ENCODE measurements at regions not wholly inside any gene's neighbourhood (a gene's known extent, or its start where the extent isn't known, plus 50 kb on each side); places are given as distances from the start of the nearest gene placed in this dataset.

- no peaks in the 10 kb centered on the region for H4K20me1 ChIP-seq (ENCODE audit: insufficient read depth, low read length)
- no peak overlapping the region for H2AFZ ChIP-seq (ENCODE audit: low read depth, low read length)
- peaks cover 6% of the 10 kb centered on the region for H3K4me1 Mint-ChIP-seq (ENCODE audit: low read depth, unreplicated experiment)
- H3K9me3 ChIP-seq (ENCODE audit: insufficient read depth, low read depth, low read length), result no peaks in the 10 kb centered on the region
- H3K36me3 Mint-ChIP-seq (ENCODE audit: low read depth, unreplicated experiment), result no peaks in the 10 kb centered on the region
- no peaks in the 10 kb centered on the region for H3K9me3 Mint-ChIP-seq (ENCODE audit: unreplicated experiment)
- H3K79me2 ChIP-seq (ENCODE audit: insufficient read depth, low read length), result no peaks in the 10 kb centered on the region
- H3K27ac ChIP-seq (ENCODE audit: low read depth, low read length), result no peak overlapping the region
- H3K9ac ChIP-seq (ENCODE audit: low read length), result no peak overlapping the region
- H3K4me3 Mint-ChIP-seq (ENCODE audit: unreplicated experiment), result no peak overlapping the region
- H3K27me3 ChIP-seq (ENCODE audit: insufficient read depth, low read length), result no peaks in the 10 kb centered on the region
- no peaks in the 10 kb centered on the region for H3K27me3 Mint-ChIP-seq (ENCODE audit: low read depth, unreplicated experiment)
- no peak overlapping the region for H3K4me3 ChIP-seq (ENCODE audit: insufficient read depth, low read depth, low read length)
- H3K4me2 ChIP-seq (ENCODE audit: low read length), result no peak overlapping the region
- H3K27ac Mint-ChIP-seq (ENCODE audit: unreplicated experiment), result no peak overlapping the region
- H3K4me1 ChIP-seq (ENCODE audit: insufficient read depth, low read length), result no peaks in the 10 kb centered on the region
- no peaks in the 10 kb centered on the region for H3K36me3 ChIP-seq (ENCODE audit: insufficient read depth, low read length)
- no peak for FAIRE-seq
- TF ChIP-seq EZH2 (IDR thresholded peaks at IDR 0.05; ENCODE audit: insufficient read depth, low read length), result no peak
- DNase-seq (ENCODE audit: low read depth), result no peak
Measured at GRCh38 chr4:52244103-52244775, 193.1 kb downstream of the SPATA18 start.

- H3K4me3 ChIP-seq (ENCODE audit: insufficient read depth, low read depth, low read length), result no peak overlapping the region
- TF ChIP-seq EZH2 (IDR thresholded peaks at IDR 0.05; ENCODE audit: insufficient read depth, low read length) (no peak), CTCF (IDR thresholded peaks at IDR 0.05; ENCODE audit: insufficient read depth, low read depth, low read length) (no peak)
- no peaks in the 10 kb centered on the region for H3K36me3 Mint-ChIP-seq (ENCODE audit: low read depth, unreplicated experiment)
- H3K27ac ChIP-seq (ENCODE audit: low read depth, low read length), result no peak overlapping the region
- no peaks in the 10 kb centered on the region for H4K20me1 ChIP-seq (ENCODE audit: insufficient read depth, low read length)
- H3K4me1 Mint-ChIP-seq (ENCODE audit: low read depth, unreplicated experiment), result peaks cover 6% of the 10 kb centered on the region
- FAIRE-seq (no peak), DNase-seq (ENCODE audit: low read depth) (no peak)
- no peaks in the 10 kb centered on the region for H3K36me3 ChIP-seq (ENCODE audit: insufficient read depth, low read length)
- no peaks in the 10 kb centered on the region for H3K4me1 ChIP-seq (ENCODE audit: insufficient read depth, low read length)
- H3K79me2 ChIP-seq (ENCODE audit: insufficient read depth, low read length), result no peaks in the 10 kb centered on the region
- no peaks in the 10 kb centered on the region for H3K27me3 ChIP-seq (ENCODE audit: insufficient read depth, low read length)
- no peaks in the 10 kb centered on the region for H3K9me3 Mint-ChIP-seq (ENCODE audit: unreplicated experiment)
- no peak overlapping the region for H3K27ac Mint-ChIP-seq (ENCODE audit: unreplicated experiment)
- no peaks in the 10 kb centered on the region for H3K27me3 Mint-ChIP-seq (ENCODE audit: low read depth, unreplicated experiment)
- no peak overlapping the region for H3K4me3 Mint-ChIP-seq (ENCODE audit: unreplicated experiment)
- no peaks in the 10 kb centered on the region for H3K9me3 ChIP-seq (ENCODE audit: insufficient read depth, low read depth, low read length)
- H3K9ac ChIP-seq (ENCODE audit: low read length), result no peak overlapping the region
- no peak overlapping the region for H2AFZ ChIP-seq (ENCODE audit: low read depth, low read length)
- no peak overlapping the region for H3K4me2 ChIP-seq (ENCODE audit: low read length)
Measured at GRCh38 chr4:52244848-52245247, 193.7 kb downstream of the SPATA18 start.

GRCh38 chr4:52246827-52247226, 195.7 kb downstream of the SPATA18 start:
- Histone ChIP-seq H4K20me1 (ENCODE audit: insufficient read depth, low read length) (no peaks in the 10 kb centered on the region), H3K4me3 (ENCODE audit: insufficient read depth, low read depth, low read length) (no peak overlapping the region), H3K36me3 (ENCODE audit: insufficient read depth, low read length) (no peaks in the 10 kb centered on the region), H3K27me3 (ENCODE audit: insufficient read depth, low read length) (no peaks in the 10 kb centered on the region), H3K4me1 (ENCODE audit: insufficient read depth, low read length) (no peaks in the 10 kb centered on the region), H3K9me3 (ENCODE audit: insufficient read depth, low read depth, low read length) (no peaks in the 10 kb centered on the region), H3K79me2 (ENCODE audit: insufficient read depth, low read length) (no peaks in the 10 kb centered on the region), H3K4me2 (ENCODE audit: low read length) (no peak overlapping the region), H3K9ac (ENCODE audit: low read length) (no peak overlapping the region), H2AFZ (ENCODE audit: low read depth, low read length) (no peak overlapping the region), H3K27ac (ENCODE audit: low read depth, low read length) (no peak overlapping the region)
- peaks cover 2% of the 10 kb centered on the region for H3K9me3 Mint-ChIP-seq (ENCODE audit: unreplicated experiment)
- no peak for FAIRE-seq
- H3K4me3 Mint-ChIP-seq (ENCODE audit: unreplicated experiment), result no peak overlapping the region
- no peaks in the 10 kb centered on the region for H3K27me3 Mint-ChIP-seq (ENCODE audit: low read depth, unreplicated experiment)
- TF ChIP-seq EZH2 (IDR thresholded peaks at IDR 0.05; ENCODE audit: insufficient read depth, low read length) (no peak), CTCF (IDR thresholded peaks at IDR 0.05; ENCODE audit: insufficient read depth, low read depth, low read length) (no peak)
- H3K4me1 Mint-ChIP-seq (ENCODE audit: low read depth, unreplicated experiment), result peaks cover 6% of the 10 kb centered on the region
- H3K36me3 Mint-ChIP-seq (ENCODE audit: low read depth, unreplicated experiment), result no peaks in the 10 kb centered on the region
- DNase-seq (ENCODE audit: low read depth), result no peak
- H3K27ac Mint-ChIP-seq (ENCODE audit: unreplicated experiment), result no peak overlapping the region
